ENCODE measurements at regions not wholly inside any gene's neighbourhood (a gene's known extent, or its start where the extent isn't known, plus 50 kb on each side); places are given as distances from the start of the nearest gene placed in this dataset.

GRCh38 chr16:76897816-76898215 is 293.2 kb upstream of the MON1B start:
- TF ChIP-seq TSHZ2 (CRISPR knock-in tag; IDR thresholded peaks at IDR 0.05) (no peak), TCF4 (CRISPR knock-in tag; IDR thresholded peaks at IDR 0.05; ENCODE audit: borderline replicate concordance) (no peak), GLIS3 (CRISPR knock-in tag; IDR thresholded peaks at IDR 0.05) (no peak), CREB5 (CRISPR knock-in tag; IDR thresholded peaks at IDR 0.05; ENCODE audit: low read depth) (no peak), CSDC2 (CRISPR knock-in tag; IDR thresholded peaks at IDR 0.05) (no peak), POU6F1 (CRISPR knock-in tag; IDR thresholded peaks at IDR 0.05; ENCODE audit: borderline replicate concordance, low read depth) (no peak), ZNF8 (CRISPR knock-in tag; IDR thresholded peaks at IDR 0.05) (no peak), CSRNP3 (CRISPR knock-in tag; IDR thresholded peaks at IDR 0.05) (no peak), ESRRG (CRISPR knock-in tag; IDR thresholded peaks at IDR 0.05) (no peak), ARNTL (CRISPR knock-in tag; IDR thresholded peaks at IDR 0.05; ENCODE audit: borderline replicate concordance, low read depth) (no peak), ZFP30 (CRISPR knock-in tag; IDR thresholded peaks at IDR 0.05) (no peak), ZC3H10 (CRISPR knock-in tag; IDR thresholded peaks at IDR 0.05) (no peak), PATZ1 (CRISPR knock-in tag; IDR thresholded peaks at IDR 0.05; ENCODE audit: borderline replicate concordance) (no peak), ZNF565 (CRISPR knock-in tag; conservative IDR thresholded peaks at IDR 0.05; ENCODE audit: low read depth) (no peak)
- no peak for ATAC-seq

- no peak for ATAC-seq
- no peak for TF ChIP-seq OSR1 (CRISPR knock-in tag; IDR thresholded peaks at IDR 0.05)
Observed at GRCh38 chr16:76899767-76900166, 291.2 kb upstream of the MON1B start.

- TF ChIP-seq ZFP30 (CRISPR knock-in tag; IDR thresholded peaks at IDR 0.05) (no peak), CREB5 (CRISPR knock-in tag; IDR thresholded peaks at IDR 0.05; ENCODE audit: low read depth) (no peak), ZNF565 (CRISPR knock-in tag; conservative IDR thresholded peaks at IDR 0.05; ENCODE audit: low read depth) (no peak), PATZ1 (CRISPR knock-in tag; IDR thresholded peaks at IDR 0.05; ENCODE audit: borderline replicate concordance) (no peak)
- no peak for ATAC-seq
Observed at GRCh38 chr16:76900285-76901263, 290.4 kb upstream of the MON1B start.

All from SK-N-SH treated with all-trans-retinoic acid at 6 μM for 48 hours (cell line).